OCI-M1 (cell line): ENCODE measurements at regions not wholly inside any gene's neighbourhood (a gene's known extent, or its start where the extent isn't known, plus 50 kb on each side); places are given as distances from the start of the nearest gene placed in this dataset.
"Not testable (repeated sequence)": the region's sequence is repeated elsewhere in the genome, so short reads cannot be mapped to it uniquely, and the experiment has no call there.

Experiments used
- DNase-seq: peaks from one replicate; lab custom pipeline; 2025; lab: John Stamatoyannopoulos, UW

DNA sequence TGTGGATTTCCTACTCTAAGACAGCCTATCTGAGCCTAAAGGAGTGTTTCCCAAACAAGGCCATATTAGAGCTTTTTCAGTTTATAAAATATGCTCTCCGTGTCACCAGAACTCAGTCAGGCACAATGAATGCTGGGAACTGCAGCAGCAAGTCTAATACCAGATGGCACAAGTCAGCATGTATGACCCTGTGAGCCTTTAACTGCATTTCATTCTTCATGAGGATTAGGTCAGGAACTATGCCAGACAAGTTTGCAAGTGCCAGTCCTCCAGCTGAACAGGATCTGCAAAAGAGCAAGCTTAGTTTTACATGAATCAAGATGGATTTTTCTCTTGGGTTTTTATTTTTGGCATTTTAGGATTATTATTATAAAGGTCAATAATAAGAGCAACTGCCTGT is 66.7 kb upstream of the SAMD5 start:
- DNase-seq, result no peak

DNA sequence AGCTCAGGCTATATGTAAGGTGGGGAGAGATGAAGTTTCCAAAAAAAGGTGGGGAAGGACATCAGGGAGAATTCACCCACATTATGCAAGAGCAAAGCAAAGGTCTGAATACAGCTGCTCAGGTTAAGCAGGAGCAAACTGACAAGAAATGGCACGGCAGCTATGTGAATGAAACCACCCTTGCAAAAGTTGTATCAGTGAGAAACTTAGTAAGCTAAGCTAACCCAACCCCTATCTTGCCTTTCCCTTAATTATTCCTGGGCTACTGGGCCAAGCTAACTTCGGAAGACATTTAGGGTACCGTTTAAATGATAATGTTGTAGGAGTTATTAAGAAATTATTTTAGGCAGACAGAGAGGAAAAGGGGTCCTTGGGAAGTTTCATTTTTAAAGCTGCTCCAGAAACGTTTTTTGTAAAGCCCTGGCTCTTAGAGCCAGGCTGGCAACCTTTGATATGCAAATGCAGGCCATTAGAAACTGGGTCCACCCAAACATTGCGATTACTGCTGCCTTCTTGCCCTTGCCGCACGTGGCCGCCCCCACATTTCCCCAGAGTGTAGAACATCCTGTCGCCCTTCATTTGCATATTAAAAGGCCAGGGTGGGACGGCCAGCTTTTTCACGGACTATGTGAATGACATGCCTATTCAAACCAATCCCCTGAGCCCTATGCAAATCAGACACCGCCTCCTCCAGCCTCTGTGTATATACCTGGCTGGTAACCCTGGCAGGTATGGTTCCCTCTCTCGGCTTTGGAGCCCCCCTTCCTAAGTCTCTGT is 60.5 kb upstream of the SAMD5 start:
- no peak for DNase-seq

DNA sequence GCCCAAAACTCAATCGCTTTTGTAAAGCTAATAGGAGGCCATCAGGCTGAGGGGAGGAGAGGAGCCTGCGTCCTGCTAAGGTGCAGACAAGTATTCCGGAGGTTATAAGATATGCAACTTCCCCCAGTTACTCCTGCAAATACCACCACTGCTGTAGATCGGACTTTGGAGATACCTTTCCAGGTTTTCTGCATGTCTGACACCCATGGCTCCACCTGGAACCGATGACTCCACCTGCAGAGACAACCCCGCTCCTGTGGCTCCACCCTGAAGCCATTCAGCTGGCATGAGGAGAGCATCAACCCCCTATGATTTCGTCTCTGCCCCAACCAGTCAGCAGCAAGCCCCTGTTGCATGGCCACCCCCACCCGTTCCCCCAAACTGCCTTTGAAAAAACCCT is 59.7 kb upstream of the SAMD5 start:
- no peak for DNase-seq

DNA sequence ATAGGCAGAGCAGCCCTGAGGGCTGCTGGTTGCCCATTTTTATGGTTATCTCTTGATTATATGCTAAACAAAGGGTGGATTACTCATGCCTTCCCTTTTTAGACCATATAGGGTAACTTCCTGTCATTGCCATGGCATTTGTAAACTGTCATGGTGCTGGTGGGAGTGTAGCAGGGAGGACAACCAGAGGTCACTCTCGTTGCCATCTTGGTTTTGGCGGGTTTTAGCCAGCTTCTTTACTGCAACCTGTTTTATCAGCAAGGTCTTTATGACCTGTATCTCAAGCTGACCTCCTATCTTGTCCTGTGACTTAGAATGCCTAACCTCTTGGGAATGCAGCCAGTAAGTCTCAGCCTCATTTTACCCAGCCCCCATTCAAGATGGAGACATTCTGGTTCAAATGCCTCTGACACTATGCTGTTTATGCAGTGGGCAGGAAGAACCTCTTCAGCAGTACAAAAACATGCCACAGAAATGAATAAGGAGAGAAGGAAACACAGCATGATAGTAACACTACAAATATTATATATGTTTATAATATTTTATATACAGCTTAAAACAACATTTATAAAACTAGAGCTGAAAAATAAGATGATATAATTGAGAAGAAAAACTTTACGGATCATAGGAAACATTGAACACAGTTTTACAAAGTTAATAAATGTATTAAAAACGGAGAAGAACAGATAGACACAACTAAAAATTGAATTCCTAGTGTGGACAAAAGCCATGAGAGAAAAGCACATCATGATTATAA is 58.9 kb upstream of the SAMD5 start:
- peak; percentile 50 for DNase-seq

DNA sequence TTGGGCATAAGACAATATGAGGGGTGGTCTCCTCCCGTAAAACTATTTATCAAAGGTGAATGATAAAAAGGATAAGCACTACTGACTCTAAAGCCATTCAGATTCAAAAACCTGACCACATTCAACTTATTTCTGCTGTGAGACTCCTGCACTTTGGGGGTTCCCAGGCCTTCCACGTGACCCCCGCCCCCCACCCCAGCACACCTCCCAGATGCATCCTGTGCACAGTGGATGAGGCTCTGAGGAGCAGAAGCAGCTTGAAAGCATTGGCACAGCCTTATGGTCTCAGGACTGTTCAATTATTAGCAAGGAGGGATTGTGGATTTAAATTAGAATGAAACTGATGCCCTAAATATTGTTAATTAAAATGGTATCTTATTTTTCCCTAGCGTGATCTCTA is 55.1 kb upstream of the SAMD5 start:
- no peak for DNase-seq

DNA sequence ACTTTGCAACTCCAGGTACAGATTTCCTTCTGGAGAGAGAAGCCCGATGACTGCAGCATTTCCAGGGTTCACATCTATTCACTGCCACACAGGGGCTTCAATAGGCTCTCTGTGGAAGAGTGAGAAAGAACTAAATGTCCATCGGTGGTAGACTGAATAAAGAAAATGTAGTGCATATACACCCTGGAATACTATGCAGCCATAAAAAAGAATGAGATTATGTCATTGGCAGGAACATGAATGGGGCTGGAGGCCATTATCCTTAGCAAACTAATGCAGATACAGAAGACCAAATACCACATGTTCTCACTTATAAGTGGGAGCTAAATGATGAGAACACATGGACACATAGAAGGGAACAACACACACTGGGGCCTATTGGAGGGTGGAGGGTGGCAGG is 53.6 kb upstream of the SAMD5 start:
- not testable (repeated sequence) for DNase-seq
